Trophoblast cell (in vitro differentiated cells and primary cell): ENCODE measurements at regions not wholly inside any gene's neighbourhood (a gene's known extent, or its start where the extent isn't known, plus 50 kb on each side); places are given as distances from the start of the nearest gene placed in this dataset.

Experiments used
- DNase-seq, 2 donors: peaks; one replicate each; pipeline ENCODE4 v3.0.0-alpha.2; 2016
- H2AFZ ChIP-seq: 2 replicates; pipeline ENCODE4 v1.6.1; 2013; ENCODE audit warnings: low read length, moderate library complexity, mild to moderate bottlenecking; ENCODE audit not compliant: insufficient read depth, poor library complexity
- H2AK5ac ChIP-seq: 2 replicates; pipeline ENCODE4 v1.6.1; 2013; ENCODE audit warnings: mild to moderate bottlenecking, low read length
- H2BK120ac ChIP-seq: 2 replicates; pipeline ENCODE4 v1.6.1; 2013; ENCODE audit warnings: low read length, mild to moderate bottlenecking, moderate library complexity; ENCODE audit not compliant: insufficient read depth, poor library complexity
- H2BK12ac ChIP-seq: 2 replicates; pipeline ENCODE4 v1.6.1; 2013; ENCODE audit warnings: mild to moderate bottlenecking, low read length, moderate library complexity
- H2BK5ac ChIP-seq: 2 replicates; pipeline ENCODE4 v1.6.1; 2013; ENCODE audit warnings: low read length, low read depth, moderate library complexity, mild to moderate bottlenecking; ENCODE audit not compliant: poor library complexity
- H3K14ac ChIP-seq: 2 replicates; pipeline ENCODE4 v1.6.1; 2013; ENCODE audit warnings: mild to moderate bottlenecking, low read length
- H3K18ac ChIP-seq: 2 replicates; pipeline ENCODE4 v1.6.1; 2013; ENCODE audit warnings: mild to moderate bottlenecking, low read length
- H3K23ac ChIP-seq: 2 replicates; pipeline ENCODE4 v1.6.1; 2013; ENCODE audit warnings: low read length
- H3K27ac ChIP-seq: 2 replicates; pipeline ENCODE4 v1.5.1; 2013; ENCODE audit warnings: low read depth, mild to moderate bottlenecking, inconsistent platforms, low read length, moderate library complexity
- H3K27me3 ChIP-seq: 2 replicates; pipeline ENCODE4 v1.6.1; 2013; ENCODE audit warnings: inconsistent platforms, mild to moderate bottlenecking, low read length, moderate library complexity; ENCODE audit not compliant: insufficient read depth
- H3K36me3 ChIP-seq, 2 experiments: 1 replicate in 1 of 2; 2 replicates in 1 of 2; pipeline ENCODE4 v1.6.1; 2013; ENCODE audit warnings: low read length in 2 of 2, mild to moderate bottlenecking in 2 of 2, moderate library complexity in 1 of 2; ENCODE audit not compliant: insufficient read depth in 2 of 2, control insufficient read depth in 1 of 2
- H3K4ac ChIP-seq: 2 replicates; pipeline ENCODE4 v1.6.1; 2013; ENCODE audit warnings: low read depth, mild to moderate bottlenecking, low read length, moderate library complexity
- H3K4me1 ChIP-seq, 2 experiments: 1 replicate in 1 of 2; 2 replicates in 1 of 2; pipeline ENCODE4 v1.6.1; 2013; ENCODE audit warnings: low read length in 2 of 2, mild to moderate bottlenecking in 2 of 2, moderate library complexity in 1 of 2; ENCODE audit not compliant: insufficient read depth in 2 of 2, control insufficient read depth in 1 of 2
- H3K4me2 ChIP-seq: 2 replicates; pipeline ENCODE4 v1.6.1; 2013; ENCODE audit warnings: inconsistent platforms, mild to moderate bottlenecking, low read length, moderate library complexity
- H3K4me3 ChIP-seq: 2 replicates; pipeline ENCODE4 v1.5.1; 2013; ENCODE audit warnings: mild to moderate bottlenecking, low read depth, low read length, inconsistent platforms
- H3K79me1 ChIP-seq: one replicate; pipeline ENCODE4 v1.6.1; 2013; ENCODE audit warnings: low read length
- H3K79me2 ChIP-seq: 2 replicates; pipeline ENCODE4 v1.6.1; 2013; ENCODE audit warnings: low read length, mild to moderate bottlenecking; ENCODE audit not compliant: control insufficient read depth, insufficient read depth, poor library complexity
- H3K9ac ChIP-seq: 2 replicates; pipeline ENCODE4 v1.6.1; 2013; ENCODE audit warnings: mild to moderate bottlenecking, low read length
- H3K9me3 ChIP-seq: 2 replicates; pipeline ENCODE4 v1.6.1; 2013; ENCODE audit warnings: low read depth, mild to moderate bottlenecking, control low read depth, inconsistent platforms, low read length; ENCODE audit not compliant: insufficient read depth
- H4K12ac ChIP-seq: 2 replicates; pipeline ENCODE4 v1.6.1; 2013; ENCODE audit warnings: low read depth, mild to moderate bottlenecking, low read length, moderate library complexity
- H4K8ac ChIP-seq: 2 replicates; pipeline ENCODE4 v1.6.1; 2013; ENCODE audit warnings: low read depth, mild to moderate bottlenecking, low read length, moderate library complexity
- H4K91ac ChIP-seq: one replicate; pipeline ENCODE4 v1.6.1; 2013; ENCODE audit warnings: low read depth, mild to moderate bottlenecking, low read length, moderate library complexity
- WGBS: extraction: QIAGEN DNeasy Blood & Tissue Kit; methylation state at CpG from one replicate; pipeline ENCODE4 v1.1.7; 2013; ENCODE audit warnings: missing lambda C conversion rate; ENCODE audit not compliant: insufficient read length, insufficient coverage; ENCODE audit errors: extremely low coverage; 5-methylcytosine and 5-hydroxymethylcytosine counted together

GRCh38 chr2:67848551-67849285 lies 214.1 kb downstream of the C1D start:
- Histone ChIP-seq H4K8ac (no peak overlapping the region), H2AK5ac (no peak overlapping the region), H3K27ac (no peak overlapping the region), H3K9me3 (no peaks in the 10 kb centered on the region), H3K79me2 (no peaks in the 10 kb centered on the region), H3K4me2 (no peak overlapping the region), H3K9ac (peak overlapping the region; percentile 40), H2BK120ac (no peak overlapping the region), H3K4me3 (peak overlapping the region; percentile 20), H2BK5ac (no peak overlapping the region), H3K36me3 (no peaks in the 10 kb centered on the region), H3K79me1 (peaks cover 1% of the 10 kb centered on the region), H3K14ac (no peak overlapping the region), H2BK12ac (no peak overlapping the region), H4K91ac (no peak overlapping the region), H3K27me3 (no peaks in the 10 kb centered on the region), H4K12ac (no peak overlapping the region), H3K4me1 (peaks cover 0 to 2% of the 10 kb centered on the region in 2 experiments), H3K4ac (no peak overlapping the region), H2AFZ (no peak overlapping the region), H3K18ac (no peak overlapping the region), H3K23ac (no peak overlapping the region)
- WGBS = no CpG with 5 or more reads among the region's 6 CpGs
- DNase-seq = no peak

DNA sequence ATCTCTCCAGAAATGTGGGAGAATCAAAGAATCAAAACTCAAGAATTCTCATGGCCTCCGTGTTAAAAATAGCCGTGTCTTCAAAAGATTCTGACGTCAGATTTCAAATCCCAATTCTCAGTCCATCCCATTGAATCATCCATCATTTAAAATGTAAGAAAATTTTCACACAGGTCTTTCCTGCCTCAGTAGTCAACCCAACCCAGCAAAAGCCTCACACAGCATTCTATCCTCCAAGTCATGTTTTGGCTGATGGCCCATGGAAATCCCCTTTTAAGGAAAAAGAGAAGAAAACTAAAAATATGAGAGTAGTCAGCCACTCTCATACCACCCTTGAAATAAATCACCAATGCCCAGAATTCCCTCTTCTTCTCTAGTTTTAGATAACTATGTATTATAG lies 211.8 kb downstream of the C1D start:
- H4K91ac ChIP-seq = no peak overlapping the region
- H3K79me1 ChIP-seq = peaks cover 1% of the 10 kb centered on the region
- H3K36me3 ChIP-seq = no peaks in the 10 kb centered on the region
- H3K4me2 ChIP-seq = no peak overlapping the region
- H2BK5ac ChIP-seq = no peak overlapping the region
- DNase-seq = no peak
- H3K14ac ChIP-seq = no peak overlapping the region
- H2BK120ac ChIP-seq = no peak overlapping the region
- H3K18ac ChIP-seq = no peak overlapping the region
- H3K4me3 ChIP-seq = no peak overlapping the region
- no peak overlapping the region for H2BK12ac ChIP-seq
- no CpG with 5 or more reads among the region's 3 CpGs for WGBS
- H4K12ac ChIP-seq = no peak overlapping the region
- no peak overlapping the region for H3K27ac ChIP-seq
- H2AFZ ChIP-seq = no peak overlapping the region
- H3K4me1 ChIP-seq = peaks cover 0 to 2% of the 10 kb centered on the region in 2 experiments
- H2AK5ac ChIP-seq = no peak overlapping the region
- H3K4ac ChIP-seq = no peak overlapping the region
- H4K8ac ChIP-seq = no peak overlapping the region
- H3K9me3 ChIP-seq = no peaks in the 10 kb centered on the region
- H3K79me2 ChIP-seq = no peaks in the 10 kb centered on the region
- no peak overlapping the region for H3K9ac ChIP-seq
- H3K23ac ChIP-seq = no peak overlapping the region
- H3K27me3 ChIP-seq = no peaks in the 10 kb centered on the region

DNA sequence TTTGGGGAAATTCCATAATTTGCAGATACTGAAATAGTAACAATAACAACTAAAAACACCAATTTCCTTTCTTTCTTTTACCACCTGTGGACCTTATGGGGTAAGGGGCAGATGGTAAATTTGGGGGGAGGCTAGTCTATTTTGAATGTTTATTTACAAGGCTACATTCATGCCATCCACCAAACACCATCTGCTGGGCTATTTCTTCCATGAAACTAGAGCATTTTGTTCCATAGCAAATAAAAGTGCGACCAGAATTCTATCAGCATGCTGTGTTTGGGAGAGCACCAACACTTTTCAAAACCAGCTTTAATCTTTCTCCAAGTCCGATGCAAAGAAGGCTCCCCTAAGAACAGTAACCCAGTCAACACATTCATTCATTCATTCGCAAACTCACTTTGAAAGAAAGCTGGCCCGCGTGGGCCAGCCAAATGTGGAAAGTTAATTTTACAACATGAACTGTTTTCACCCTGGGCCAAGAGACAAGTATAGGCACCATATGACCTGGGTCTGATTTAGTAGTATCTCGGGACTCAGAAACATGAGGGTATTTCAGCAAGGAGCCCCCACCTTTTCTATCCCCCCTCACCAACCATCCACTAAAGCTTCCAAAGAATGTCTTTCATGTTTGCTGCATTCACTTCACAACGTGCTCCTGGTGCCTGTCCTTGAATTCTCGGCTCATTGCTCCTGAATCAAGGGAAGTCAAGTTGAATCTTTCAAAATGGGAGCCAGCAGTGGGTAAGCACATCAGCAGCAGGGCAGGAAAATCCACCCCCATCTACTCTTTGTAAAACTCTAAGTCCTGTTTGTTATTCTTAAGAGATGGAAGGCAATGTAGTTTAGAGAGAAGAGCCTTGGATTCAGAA lies 210.6 kb downstream of the C1D start:
- Histone ChIP-seq H4K8ac (no peak overlapping the region), H3K27ac (no peak overlapping the region), H2AFZ (no peak overlapping the region), H2BK120ac (no peak overlapping the region), H2AK5ac (no peak overlapping the region), H3K18ac (no peak overlapping the region), H2BK12ac (no peak overlapping the region), H3K79me2 (no peaks in the 10 kb centered on the region), H2BK5ac (no peak overlapping the region), H3K23ac (no peak overlapping the region), H3K9ac (no peak overlapping the region), H3K27me3 (no peaks in the 10 kb centered on the region), H3K4me2 (no peak overlapping the region), H4K12ac (no peak overlapping the region), H3K14ac (no peak overlapping the region), H3K4me3 (no peak overlapping the region), H3K4ac (no peak overlapping the region), H3K9me3 (peaks cover 2% of the 10 kb centered on the region), H3K4me1 (no peaks in the 10 kb centered on the region), H4K91ac (no peak overlapping the region), H3K36me3 (no peaks in the 10 kb centered on the region), H3K79me1 (no peaks in the 10 kb centered on the region)
- DNase-seq = no peak
- WGBS = no CpG with 5 or more reads among the region's 8 CpGs

DNA sequence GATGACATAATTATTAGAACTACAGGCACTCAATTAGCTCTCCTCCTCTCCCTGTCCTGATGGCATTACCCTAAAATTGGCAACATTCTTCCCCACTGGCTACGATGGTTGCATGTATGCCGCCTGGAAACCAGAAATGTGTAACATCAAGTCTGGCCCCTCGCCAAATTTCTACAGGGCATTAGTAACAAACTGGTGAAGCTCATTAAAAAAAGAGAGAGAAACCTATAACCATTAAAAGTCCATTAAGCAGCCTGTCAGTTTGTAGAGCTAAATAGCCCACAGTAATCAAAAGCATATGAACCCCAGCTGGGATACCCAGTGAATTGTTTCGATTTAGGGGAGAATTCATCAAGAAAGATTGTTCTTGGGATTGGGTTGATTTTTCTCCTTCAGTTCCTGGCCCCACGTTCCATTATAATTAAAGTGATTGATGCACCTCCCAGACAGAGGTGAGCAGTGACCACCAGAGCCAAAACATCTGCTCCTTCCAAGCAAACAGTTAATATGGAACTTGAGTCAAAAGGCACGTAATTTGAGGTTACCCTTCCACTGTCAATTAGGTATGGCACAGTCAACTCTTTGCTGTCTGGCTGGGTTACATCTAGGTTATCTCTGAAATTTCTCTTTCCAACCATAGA lies 208.6 kb downstream of the C1D start:
- H2AFZ ChIP-seq = no peak overlapping the region
- no peaks in the 10 kb centered on the region for H3K79me2 ChIP-seq
- H3K36me3 ChIP-seq = no peaks in the 10 kb centered on the region
- no peaks in the 10 kb centered on the region for H3K4me1 ChIP-seq
- no peak overlapping the region for H2BK12ac ChIP-seq
- H4K12ac ChIP-seq = no peak overlapping the region
- DNase-seq = no peak
- H3K18ac ChIP-seq = no peak overlapping the region
- no peaks in the 10 kb centered on the region for H3K27me3 ChIP-seq
- H4K91ac ChIP-seq = no peak overlapping the region
- H3K4me3 ChIP-seq = no peak overlapping the region
- H2AK5ac ChIP-seq = no peak overlapping the region
- H3K14ac ChIP-seq = no peak overlapping the region
- no peak overlapping the region for H3K27ac ChIP-seq
- no CpG with 5 or more reads among the region's 6 CpGs for WGBS
- no peak overlapping the region for H3K4ac ChIP-seq
- H2BK5ac ChIP-seq = no peak overlapping the region
- no peak overlapping the region for H3K23ac ChIP-seq
- no peak overlapping the region for H4K8ac ChIP-seq
- H3K79me1 ChIP-seq = no peaks in the 10 kb centered on the region
- H3K9ac ChIP-seq = no peak overlapping the region
- H2BK120ac ChIP-seq = no peak overlapping the region
- no peak overlapping the region for H3K4me2 ChIP-seq
- peaks cover 2% of the 10 kb centered on the region for H3K9me3 ChIP-seq
